Motor neuron (in vitro differentiated cells): ENCODE measurements at regions not wholly inside any gene's neighbourhood (a gene's known extent, or its start where the extent isn't known, plus 50 kb on each side); places are given as distances from the start of the nearest gene placed in this dataset.

Source experiments
- ATAC-seq, 8 experiments: fragments of 200-7000 bp; cut with Tn5 transposase; replicated peaks in 6 of 8; 2 replicates each; pipeline ENCODE4 v1.8.0; 2021; ENCODE audit warnings: mild to moderate bottlenecking in 8 of 8, moderate library complexity in 8 of 8
- H3K27ac ChIP-seq, 2 donors: fragments of 250-450 bp; sonication (Bioruptor Pico); 2 replicates each; pipeline ENCODE4 v1.9.0; 2021; ENCODE audit warnings: antibody characterized with exemption in 2 of 2, mild to moderate bottlenecking in 2 of 2, moderate library complexity in 1 of 2
- H3K4me1 ChIP-seq, 2 donors: fragments of 250-450 bp; sonication (Bioruptor Pico); replicated peaks in 1 of 2; 2 replicates each; pipeline ENCODE4 v1.6.1; 2021; ENCODE audit warnings: antibody characterized with exemption in 2 of 2, mild to moderate bottlenecking in 2 of 2, moderate library complexity in 1 of 2
- H3K4me3 ChIP-seq, 5 donors: fragments of 250-450 bp; sonication (Bioruptor Pico); 2 replicates each; pipeline ENCODE4 v1.9.0; 2021; ENCODE audit warnings: antibody characterized with exemption in 5 of 5, mild to moderate bottlenecking in 5 of 5, moderate library complexity in 4 of 5
- WGBS, 10 experiments: fragments of 450-650 bp; shearing (Covaris generic); methylation state at CpG; one replicate each; pipeline ENCODE4 v1.0.0; 2022; 5-methylcytosine and 5-hydroxymethylcytosine counted together
- in situ Hi-C, 9 experiments: fragments of 400-800 bp; cut with MboI; loops; one replicate each; pipeline ENCODE4 v1.15.0; 2021; ENCODE audit warnings: low sequenced_read_pairs in 9 of 9, low pct_unique_long_range_greater_than_20kb in 2 of 9; ENCODE audit not compliant: unreplicated experiment in 9 of 9

DNA sequence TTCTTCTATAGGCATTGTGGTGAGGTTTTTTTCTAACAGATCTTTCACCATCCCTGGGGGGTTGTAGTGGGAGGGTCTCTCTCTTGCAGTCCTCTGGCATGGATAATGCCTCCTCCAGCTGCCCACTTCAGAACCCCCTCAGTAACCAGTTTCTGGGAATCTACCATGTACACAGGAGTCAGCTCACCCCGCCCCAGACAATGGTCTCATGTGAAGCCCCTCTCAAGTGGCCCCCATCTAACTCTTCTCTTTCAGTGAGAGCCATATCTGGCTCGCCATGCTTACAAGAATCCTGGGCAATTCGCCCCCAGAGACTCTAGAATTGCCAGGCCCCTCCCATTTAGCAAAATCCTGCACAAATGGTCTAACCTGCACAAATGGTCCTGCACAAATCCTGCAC is 144.4 kb upstream of the FSTL4 start:
- ATAC-seq, result no peak
- in situ Hi-C loops, result no loop called here
- 6 to 72% (median 59%) methylated on average over 2 to 3 of the region's 3 CpGs; no CpG with 5 or more reads in 5 of the 10 experiments for WGBS, 10 experiments
- Histone ChIP-seq H3K27ac (no peak overlapping the region), H3K4me1 (peaks cover 7 to 18% of the 10 kb centered on the region in 2 donors), H3K4me3 (no peak overlapping the region)

GRCh38 chr5:133756036-133756435 is 143.7 kb upstream of the FSTL4 start:
- H3K4me1 ChIP-seq, result peaks cover 9 to 19% of the 10 kb centered on the region in 2 donors
- H3K4me3 ChIP-seq, result no peak overlapping the region
- ATAC-seq, result no peak
- WGBS, 10 experiments, result 17 to 100% (median 93%) methylated on average over 1 to 3 of the region's 3 CpGs; no CpG with 5 or more reads in 5 of the 10 experiments
- H3K27ac ChIP-seq, result no peak overlapping the region
- in situ Hi-C loops, result no loop called here

DNA sequence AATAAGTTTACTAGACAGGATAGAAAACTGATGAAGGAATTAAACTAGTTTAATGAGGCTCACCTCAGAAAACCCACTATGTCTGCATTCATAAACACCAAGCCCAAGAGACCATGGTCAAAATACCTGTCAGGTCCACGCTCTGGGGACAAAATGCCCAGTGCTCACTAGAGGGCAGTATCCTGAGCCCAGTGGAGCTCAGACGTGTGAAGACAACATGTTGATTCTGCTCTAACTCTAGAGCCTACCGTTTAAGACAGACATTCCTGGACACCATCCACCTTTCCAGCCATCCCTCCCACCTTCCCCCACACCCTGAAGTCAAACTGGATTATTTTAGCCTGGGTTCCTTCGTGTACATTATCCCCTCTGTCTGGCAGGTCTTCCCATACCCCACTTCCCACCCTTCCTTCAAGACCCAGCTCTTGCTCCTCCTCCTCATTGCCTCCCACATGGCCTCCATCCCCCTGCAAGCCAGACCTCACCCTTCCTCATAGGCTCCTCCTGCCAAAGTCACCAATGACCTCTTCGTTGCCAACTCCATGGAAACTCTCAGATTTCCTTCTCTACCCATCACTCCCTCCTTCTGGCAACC is 142.3 kb upstream of the FSTL4 start:
- Histone ChIP-seq H3K27ac (no peak overlapping the region), H3K4me3 (no peak overlapping the region), H3K4me1 (peaks cover 9 to 11% of the 10 kb centered on the region in 2 donors)
- 0 to 76% (median 20%) methylated on average over 1 to 3 of the region's 5 CpGs; no CpG with 5 or more reads in 3 of the 10 experiments for WGBS, 10 experiments
- ATAC-seq, result peak in 4 of 8 experiments; percentile 28 to 76 (median 63)
- in situ Hi-C loops, result no loop called here

DNA sequence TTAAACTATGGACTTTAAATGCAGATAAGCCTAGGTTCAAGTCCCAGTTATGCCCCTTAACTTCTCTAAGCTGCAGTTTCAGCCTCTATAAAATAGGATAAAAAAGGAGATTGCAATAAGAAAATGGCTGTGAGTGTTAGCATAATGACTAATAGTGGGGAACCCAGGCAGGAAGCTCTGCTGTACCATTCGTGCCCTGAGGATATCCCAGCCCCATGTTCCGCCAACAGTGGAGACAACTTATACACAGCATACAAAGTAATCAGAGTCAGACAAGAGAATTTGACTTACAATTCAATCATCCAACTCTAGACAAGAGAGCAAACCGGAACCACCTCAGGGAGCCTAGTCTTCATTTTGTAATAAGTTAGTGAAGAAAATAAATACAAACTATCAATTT is 141.5 kb upstream of the FSTL4 start:
- peak in 1 of 8 experiments; percentile 36 for ATAC-seq
- Histone ChIP-seq H3K4me3 (no peak overlapping the region), H3K4me1 (peaks cover 9 to 11% of the 10 kb centered on the region in 2 donors), H3K27ac (no peak overlapping the region)
- WGBS, 10 experiments, result 34 to 100% (median 67%) methylated on average over 1 to 3 of the region's 3 CpGs; no CpG with 5 or more reads in 3 of the 10 experiments
- in situ Hi-C loops, result no loop called here

DNA sequence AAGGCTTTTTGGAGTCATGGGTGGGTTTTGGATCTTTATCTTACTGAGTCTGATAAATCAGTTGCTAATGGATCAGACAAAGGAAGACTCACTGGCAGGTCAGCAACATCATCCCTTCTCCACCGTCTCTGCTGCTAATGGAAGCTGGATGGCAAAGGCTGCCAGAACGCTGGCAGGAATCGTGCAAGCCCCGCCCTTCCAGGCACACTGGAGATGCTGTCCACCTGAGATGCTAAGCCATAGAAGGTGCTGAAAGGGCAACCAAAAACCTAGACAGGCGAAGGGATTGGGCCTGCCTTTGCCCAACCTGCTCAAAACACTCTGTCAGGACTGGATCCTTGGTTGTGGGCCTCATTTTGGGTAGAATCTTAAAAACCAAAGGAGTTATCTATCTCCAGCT is 139.5 kb upstream of the FSTL4 start:
- ATAC-seq, result no peak
- peaks cover 7 to 9% of the 10 kb centered on the region in 2 donors for H3K4me1 ChIP-seq
- H3K4me3 ChIP-seq, result no peak overlapping the region
- in situ Hi-C loops, result no loop called here
- 25 to 67% (median 64%) methylated on average over 1 to 5 of the region's 5 CpGs; no CpG with 5 or more reads in 5 of the 10 experiments for WGBS, 10 experiments
- peak overlapping the region in 1 of 2 donors; percentile 24 for H3K27ac ChIP-seq

GRCh38 chr5:133751421-133751820 is 139.1 kb upstream of the FSTL4 start:
- no peak overlapping the region for H3K4me3 ChIP-seq
- 27 to 75% (median 56%) methylated on average over 1 to 7 of the region's 7 CpGs; no CpG with 5 or more reads in 2 of the 10 experiments for WGBS, 10 experiments
- H3K4me1 ChIP-seq, result peaks cover 7 to 9% of the 10 kb centered on the region in 2 donors
- no peak for ATAC-seq
- peak overlapping the region in 1 of 2 donors; percentile 24 for H3K27ac ChIP-seq
- in situ Hi-C loops, result no loop called here

DNA sequence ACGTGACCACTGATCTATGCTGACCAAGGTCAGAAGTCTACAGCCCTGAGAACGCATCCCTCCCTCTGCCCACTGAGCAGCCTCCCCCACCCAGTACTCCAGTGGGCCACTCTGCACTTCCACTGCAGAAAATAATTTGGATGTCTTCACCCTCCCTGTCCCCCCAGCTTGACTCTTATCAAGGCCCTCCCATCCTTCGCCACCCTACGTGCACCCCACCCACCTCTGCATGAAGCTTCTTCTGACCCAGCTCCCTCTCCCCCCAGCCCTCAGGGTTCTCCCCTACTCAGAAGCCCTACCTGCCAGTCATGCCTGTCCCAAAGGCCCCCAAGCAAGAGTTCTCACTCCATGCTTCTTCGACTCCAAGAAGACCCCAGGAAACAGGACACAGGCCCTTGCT is 138.5 kb upstream of the FSTL4 start:
- no peak overlapping the region for H3K4me3 ChIP-seq
- WGBS, 10 experiments, result 40 to 100% (median 83%) methylated on average over 1 to 3 of the region's 5 CpGs; no CpG with 5 or more reads in 4 of the 10 experiments
- in situ Hi-C loops, result no loop called here
- no peak overlapping the region for H3K27ac ChIP-seq
- H3K4me1 ChIP-seq, result peaks cover 10 to 12% of the 10 kb centered on the region in 2 donors
- no peak for ATAC-seq

DNA sequence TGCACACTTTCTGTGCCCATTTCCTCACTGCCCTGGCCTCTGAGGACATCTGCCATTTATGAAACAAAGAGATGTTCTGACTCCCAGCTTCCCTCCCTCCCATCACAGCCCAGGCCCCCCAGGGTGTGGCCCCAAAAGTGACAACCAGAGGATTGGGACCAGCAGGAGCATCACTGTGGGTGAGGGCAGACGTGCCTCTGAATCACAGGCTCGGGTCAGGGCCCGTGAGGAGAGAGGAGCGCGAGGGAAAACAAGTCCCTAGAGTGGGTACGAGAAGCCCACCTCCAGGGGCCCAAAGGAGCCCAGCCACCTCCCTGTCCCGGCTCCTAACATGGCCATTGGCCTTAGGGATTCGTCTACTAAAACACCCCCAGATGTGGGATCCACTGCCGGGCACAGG is 138.0 kb upstream of the FSTL4 start:
- 93 to 100% methylated on average over 1 to 9 of the region's 9 CpGs; no CpG with 5 or more reads in 8 of the 10 experiments for WGBS, 10 experiments
- Histone ChIP-seq H3K27ac (no peak overlapping the region), H3K4me3 (no peak overlapping the region), H3K4me1 (peaks cover 13 to 16% of the 10 kb centered on the region in 2 donors)
- in situ Hi-C loops, result no loop called here
- ATAC-seq, result no peak

DNA sequence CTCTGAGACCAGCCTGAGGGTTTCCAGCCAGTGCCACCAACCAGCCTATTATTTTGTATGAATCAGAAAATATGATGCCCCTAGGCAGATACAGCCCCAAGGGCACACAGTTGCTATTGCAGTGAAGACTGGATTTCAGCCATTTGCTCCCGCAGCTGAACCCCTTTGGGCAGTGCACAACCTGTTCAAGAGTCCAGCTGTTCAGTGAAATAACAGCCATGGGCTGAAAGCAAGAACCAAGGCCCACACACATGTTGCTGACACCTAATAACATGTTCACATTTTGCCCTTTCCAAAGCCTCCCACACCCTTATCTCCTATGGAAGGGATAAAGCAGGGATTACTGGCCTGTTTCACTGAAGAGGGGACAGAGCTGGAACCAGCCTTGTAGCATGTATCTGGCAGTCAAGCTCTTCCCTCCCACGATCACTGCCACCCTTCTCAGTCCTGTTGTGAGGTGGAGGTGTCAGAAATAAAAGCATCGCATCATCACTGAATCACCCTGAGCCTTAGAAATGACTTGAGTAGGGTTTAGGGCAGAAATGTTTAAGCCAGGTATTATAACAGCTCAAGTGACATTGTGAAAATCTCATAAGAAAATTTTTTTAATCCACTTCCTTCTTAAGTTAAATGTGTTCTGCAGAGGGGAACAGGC is 137.1 kb upstream of the FSTL4 start:
- ATAC-seq, result peak in 1 of 8 experiments; percentile 56
- in situ Hi-C loops, result no loop called here
- no peak overlapping the region for H3K4me3 ChIP-seq
- 80 to 100% (median 95%) methylated on average over 1 to 3 of the region's 3 CpGs; no CpG with 5 or more reads in 4 of the 10 experiments for WGBS, 10 experiments
- no peak overlapping the region for H3K27ac ChIP-seq
- H3K4me1 ChIP-seq, result peaks cover 21 to 25% of the 10 kb centered on the region in 2 donors

GRCh38 chr5:133746834-133747233 is 134.5 kb upstream of the FSTL4 start:
- in situ Hi-C loops, result no loop called here
- WGBS, 10 experiments, result 33 to 100% (median 86%) methylated on average over 1 to 4 of the region's 4 CpGs; no CpG with 5 or more reads in 3 of the 10 experiments
- Histone ChIP-seq H3K27ac (no peak overlapping the region), H3K4me3 (no peak overlapping the region), H3K4me1 (peaks cover 19 to 25% of the 10 kb centered on the region in 2 donors)
- no peak for ATAC-seq

DNA sequence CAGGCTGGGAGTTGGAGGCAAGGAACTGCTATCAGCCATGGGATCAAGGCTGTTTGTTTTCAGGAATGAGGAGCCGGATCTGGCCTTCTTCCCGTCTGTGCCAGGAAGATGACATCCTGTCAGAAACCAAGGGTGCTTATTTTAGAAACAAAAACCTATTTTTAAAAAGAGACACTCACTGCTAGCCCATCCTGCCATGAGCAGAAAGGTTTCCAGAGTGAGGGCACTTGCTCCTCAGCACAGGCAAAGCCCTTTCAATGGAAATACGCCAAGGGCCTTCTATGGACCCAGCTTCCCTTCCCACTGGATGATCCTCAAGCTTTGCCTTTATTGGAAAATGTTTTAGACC is 132.6 kb upstream of the FSTL4 start:
- Histone ChIP-seq H3K4me1 (peaks cover 14 to 18% of the 10 kb centered on the region in 2 donors), H3K4me3 (no peak overlapping the region), H3K27ac (no peak overlapping the region)
- WGBS, 10 experiments, result 26 to 100% (median 84%) methylated on average over 1 to 2 of the region's 3 CpGs; no CpG with 5 or more reads in 4 of the 10 experiments
- ATAC-seq, result no peak
- in situ Hi-C loops, result no loop called here

GRCh38 chr5:133744051-133744959 is 132.0 kb upstream of the FSTL4 start:
- 35 to 80% (median 65%) methylated on average over 2 to 6 of the region's 14 CpGs; no CpG with 5 or more reads in 2 of the 10 experiments for WGBS, 10 experiments
- Histone ChIP-seq H3K4me1 (peaks cover 14 to 18% of the 10 kb centered on the region in 2 donors), H3K4me3 (no peak overlapping the region), H3K27ac (no peak overlapping the region)
- peak in 2 of 8 experiments; percentile 14 to 71 for ATAC-seq
- in situ Hi-C loops, result no loop called here
